ENCODE measurements at regions not wholly inside any gene's neighbourhood (a gene's known extent, or its start where the extent isn't known, plus 50 kb on each side); places are given as distances from the start of the nearest gene placed in this dataset.

GRCh38 chr6:37555040-37555781 is 55.5 kb upstream of the CCDC167 start:
- no peak for DNase-seq

- no peak for DNase-seq
Measured at GRCh38 chr6:37554480-37554819, 54.8 kb upstream of the CCDC167 start.

GRCh38 chr6:37552267-37552666 is 52.6 kb upstream of the CCDC167 start:
- DNase-seq = no peak

- no peak for DNase-seq
Measured at GRCh38 chr6:37551867-37552266, 52.2 kb upstream of the CCDC167 start.

- DNase-seq = no peak
Measured at GRCh38 chr6:37551446-37551845, 51.8 kb upstream of the CCDC167 start.

- DNase-seq = no peak
Measured at GRCh38 chr6:37551002-37551401, 51.3 kb upstream of the CCDC167 start.

GRCh38 chr6:37550191-37550831 is 50.6 kb upstream of the CCDC167 start:
- DNase-seq = peak in 1 of 3 donors; percentile 14

GRCh38 chr6:37549558-37549957 is 49.9 kb upstream of the CCDC167 start:
- DNase-seq = no peak

Data from suppressor macrophage treated with lipopolysaccharide for 1 hour (primary cell).